Hepatocyte (in vitro differentiated cells): ENCODE measurements at regions not wholly inside any gene's neighbourhood (a gene's known extent, or its start where the extent isn't known, plus 50 kb on each side); places are given as distances from the start of the nearest gene placed in this dataset.

Experiments
- EZH2 ChIP-seq: fragments of 200-600 bp; sonication (generic); IDR thresholded peaks from 2 replicates; pipeline ENCODE4 v1.6.1; 2016; ENCODE audit warnings: antibody characterized with exemption, mild to moderate bottlenecking, borderline replicate concordance
- EZH2phosphoT487 ChIP-seq: fragments of 200-600 bp; sonication (generic); IDR thresholded peaks from one replicate; pipeline ENCODE4 v1.6.1; 2018; ENCODE audit warnings: antibody characterized with exemption, mild to moderate bottlenecking, low read depth, moderate library complexity; ENCODE audit not compliant: unreplicated experiment, severe bottlenecking
- TF ChIP-seq, protein P1 (sequence below): fragments of 200-600 bp; sonication (generic); IDR thresholded peaks from 2 replicates; pipeline ENCODE4 v1.5.1; 2016; ENCODE audit warnings: antibody characterized with exemption, mild to moderate bottlenecking; ENCODE audit not compliant: poor library complexity

DNA sequence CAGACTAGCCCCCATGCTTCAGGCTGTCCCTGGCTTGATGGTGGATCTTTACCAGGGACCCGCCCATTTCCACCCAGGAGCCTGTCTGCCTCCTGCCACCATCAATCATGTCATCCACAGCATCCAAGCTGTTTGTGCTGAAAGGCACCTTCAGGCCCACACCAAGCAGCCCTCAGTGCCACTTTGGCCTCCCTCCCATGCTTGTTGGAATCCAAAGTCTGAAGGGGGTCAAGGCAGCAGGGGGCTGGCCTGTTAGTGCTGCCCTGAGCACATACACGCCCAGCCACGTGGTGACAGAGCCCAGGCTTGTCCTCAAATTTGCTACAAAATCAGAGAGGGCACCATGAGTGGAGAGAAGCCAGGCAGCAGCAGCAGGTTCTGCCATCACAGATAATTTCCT is 1146.8 kb downstream of the FSCB start:
- TF ChIP-seq, protein P1, sequence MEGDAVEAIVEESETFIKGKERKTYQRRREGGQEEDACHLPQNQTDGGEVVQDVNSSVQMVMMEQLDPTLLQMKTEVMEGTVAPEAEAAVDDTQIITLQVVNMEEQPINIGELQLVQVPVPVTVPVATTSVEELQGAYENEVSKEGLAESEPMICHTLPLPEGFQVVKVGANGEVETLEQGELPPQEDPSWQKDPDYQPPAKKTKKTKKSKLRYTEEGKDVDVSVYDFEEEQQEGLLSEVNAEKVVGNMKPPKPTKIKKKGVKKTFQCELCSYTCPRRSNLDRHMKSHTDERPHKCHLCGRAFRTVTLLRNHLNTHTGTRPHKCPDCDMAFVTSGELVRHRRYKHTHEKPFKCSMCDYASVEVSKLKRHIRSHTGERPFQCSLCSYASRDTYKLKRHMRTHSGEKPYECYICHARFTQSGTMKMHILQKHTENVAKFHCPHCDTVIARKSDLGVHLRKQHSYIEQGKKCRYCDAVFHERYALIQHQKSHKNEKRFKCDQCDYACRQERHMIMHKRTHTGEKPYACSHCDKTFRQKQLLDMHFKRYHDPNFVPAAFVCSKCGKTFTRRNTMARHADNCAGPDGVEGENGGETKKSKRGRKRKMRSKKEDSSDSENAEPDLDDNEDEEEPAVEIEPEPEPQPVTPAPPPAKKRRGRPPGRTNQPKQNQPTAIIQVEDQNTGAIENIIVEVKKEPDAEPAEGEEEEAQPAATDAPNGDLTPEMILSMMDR = no peak
- TF ChIP-seq EZH2phosphoT487 = no peak
- TF ChIP-seq EZH2 = no peak
